G401.6 (cell line): ENCODE measurements at regions not wholly inside any gene's neighbourhood (a gene's known extent, or its start where the extent isn't known, plus 50 kb on each side); places are given as distances from the start of the nearest gene placed in this dataset.
"Not testable (repeated sequence)": the region's sequence is repeated elsewhere in the genome, so short reads cannot be mapped to it uniquely, and the experiment has no call there.

Experiments used
- FAIRE-seq: peaks from 2 replicates; lab custom pipeline; 2012; peaks lifted over from hg19 to GRCh38; lab: Jason Lieb, UNC

- no peak for FAIRE-seq
Observed at GRCh38 chr7:85714043-85714578, 527.3 kb upstream of the SEMA3D start.

GRCh38 chr7:85713171-85713570 lies 526.3 kb upstream of the SEMA3D start:
- FAIRE-seq, result no peak

- FAIRE-seq, result no peak
Observed at GRCh38 chr7:85711894-85712293, 525.0 kb upstream of the SEMA3D start.

- no peak for FAIRE-seq
Observed at GRCh38 chr7:85710960-85711359, 524.1 kb upstream of the SEMA3D start.

- FAIRE-seq, result no peak
Observed at GRCh38 chr7:85708221-85708620, 521.4 kb upstream of the SEMA3D start.

- FAIRE-seq, result no peak
Observed at GRCh38 chr7:85705076-85705475, 518.2 kb upstream of the SEMA3D start.

- no peak for FAIRE-seq
Observed at GRCh38 chr7:85703251-85704010, 516.6 kb upstream of the SEMA3D start.

GRCh38 chr7:85702348-85702747 lies 515.5 kb upstream of the SEMA3D start:
- no peak for FAIRE-seq

GRCh38 chr7:85699482-85699881 lies 512.6 kb upstream of the SEMA3D start:
- no peak for FAIRE-seq

GRCh38 chr7:85695533-85695932 lies 508.7 kb upstream of the SEMA3D start:
- no peak for FAIRE-seq

GRCh38 chr7:85695041-85695440 lies 508.2 kb upstream of the SEMA3D start:
- no peak for FAIRE-seq

- FAIRE-seq, result no peak
Observed at GRCh38 chr7:85693326-85693725, 506.5 kb upstream of the SEMA3D start.

GRCh38 chr7:85688712-85689111 lies 501.9 kb upstream of the SEMA3D start:
- FAIRE-seq, result no peak

- no peak for FAIRE-seq
Observed at GRCh38 chr7:85686401-85687181, 499.7 kb upstream of the SEMA3D start.

- no peak for FAIRE-seq
Observed at GRCh38 chr7:85685901-85686300, 499.0 kb upstream of the SEMA3D start.

GRCh38 chr7:85682833-85683620 lies 496.2 kb upstream of the SEMA3D start:
- no peak for FAIRE-seq

GRCh38 chr7:85681241-85681640 lies 494.4 kb upstream of the SEMA3D start:
- FAIRE-seq, result no peak

GRCh38 chr7:85675093-85675492 lies 488.2 kb upstream of the SEMA3D start:
- not testable (repeated sequence) for FAIRE-seq

GRCh38 chr7:85673876-85674275 lies 487.0 kb upstream of the SEMA3D start:
- FAIRE-seq, result no peak

GRCh38 chr7:85669225-85669624 lies 482.4 kb upstream of the SEMA3D start:
- no peak for FAIRE-seq

GRCh38 chr7:85664341-85664740 lies 477.5 kb upstream of the SEMA3D start:
- no peak for FAIRE-seq

GRCh38 chr7:85659364-85659763 lies 472.5 kb upstream of the SEMA3D start:
- no peak for FAIRE-seq

GRCh38 chr7:85655252-85655651 lies 468.4 kb upstream of the SEMA3D start:
- no peak for FAIRE-seq
